ENCODE measurements at regions not wholly inside any gene's neighbourhood (a gene's known extent, or its start where the extent isn't known, plus 50 kb on each side); places are given as distances from the start of the nearest gene placed in this dataset.

GRCh38 chr4:136643416-136643815, 888.9 kb downstream of the PCDH18 start:
- no peak overlapping the region for H3K27ac Mint-ChIP-seq
- H3K27me3 Mint-ChIP-seq (ENCODE audit: low read depth) = no peaks in the 10 kb centered on the region
- no peak for DNase-seq
- H3K4me1 Mint-ChIP-seq (ENCODE audit: low read depth) = no peaks in the 10 kb centered on the region
- H3K36me3 Mint-ChIP-seq (ENCODE audit: insufficient read depth in 2 of 2) = peaks cover 0 to 2% of the 10 kb centered on the region in 2 donors
- H3K4me3 Mint-ChIP-seq = no peak overlapping the region
- H3K9me3 Mint-ChIP-seq = peaks cover 3 to 6% of the 10 kb centered on the region in 2 donors
- no peak for ATAC-seq (replicated peaks in 1 of 2)

GRCh38 chr4:136637071-136637777, 895.1 kb downstream of the PCDH18 start:
- no peak overlapping the region for H3K4me3 Mint-ChIP-seq
- DNase-seq = no peak
- peaks cover 3 to 5% of the 10 kb centered on the region in 2 donors for H3K9me3 Mint-ChIP-seq
- H3K27me3 Mint-ChIP-seq (ENCODE audit: low read depth) = no peaks in the 10 kb centered on the region
- ATAC-seq (replicated peaks in 1 of 2) = no peak
- no peak overlapping the region for H3K27ac Mint-ChIP-seq
- no peaks in the 10 kb centered on the region for H3K36me3 Mint-ChIP-seq (ENCODE audit: insufficient read depth in 2 of 2)
- no peaks in the 10 kb centered on the region for H3K4me1 Mint-ChIP-seq (ENCODE audit: low read depth)

- DNase-seq = no peak
- ATAC-seq (replicated peaks in 1 of 2) = no peak
- H3K4me1 Mint-ChIP-seq (ENCODE audit: low read depth) = no peaks in the 10 kb centered on the region
- no peaks in the 10 kb centered on the region for H3K27me3 Mint-ChIP-seq (ENCODE audit: low read depth)
- no peak overlapping the region for H3K4me3 Mint-ChIP-seq
- no peak overlapping the region for H3K27ac Mint-ChIP-seq
- H3K9me3 Mint-ChIP-seq = peaks cover 3 to 7% of the 10 kb centered on the region in 2 donors
- H3K36me3 Mint-ChIP-seq (ENCODE audit: insufficient read depth in 2 of 2) = no peaks in the 10 kb centered on the region
Observed at GRCh38 chr4:136636155-136636554, 896.1 kb downstream of the PCDH18 start.

- H3K4me3 Mint-ChIP-seq = no peak overlapping the region
- H3K4me1 Mint-ChIP-seq (ENCODE audit: low read depth) = no peaks in the 10 kb centered on the region
- ATAC-seq (replicated peaks in 1 of 2) (no peak), DNase-seq (no peak)
- no peaks in the 10 kb centered on the region for H3K27me3 Mint-ChIP-seq (ENCODE audit: low read depth)
- H3K27ac Mint-ChIP-seq = no peak overlapping the region
- peaks cover 3 to 7% of the 10 kb centered on the region in 2 donors for H3K9me3 Mint-ChIP-seq
- no peaks in the 10 kb centered on the region for H3K36me3 Mint-ChIP-seq (ENCODE audit: insufficient read depth in 2 of 2)
Observed at GRCh38 chr4:136634121-136634520, 898.2 kb downstream of the PCDH18 start.

GRCh38 chr4:136599890-136600289, 932.4 kb downstream of the PCDH18 start:
- DNase-seq (no peak), ATAC-seq (replicated peaks in 1 of 2) (no peak)
- Mint-ChIP-seq H3K4me3 (no peak overlapping the region), H3K9me3 (peaks cover 11 to 19% of the 10 kb centered on the region in 2 donors), H3K4me1 (ENCODE audit: low read depth) (no peaks in the 10 kb centered on the region), H3K36me3 (ENCODE audit: insufficient read depth in 2 of 2) (peaks cover 0 to 1% of the 10 kb centered on the region in 2 donors), H3K27ac (no peak overlapping the region), H3K27me3 (ENCODE audit: low read depth) (no peaks in the 10 kb centered on the region)

- Mint-ChIP-seq H3K27ac (no peak overlapping the region), H3K27me3 (ENCODE audit: low read depth) (no peaks in the 10 kb centered on the region), H3K4me3 (no peak overlapping the region), H3K4me1 (ENCODE audit: low read depth) (no peaks in the 10 kb centered on the region), H3K9me3 (peaks cover 3 to 5% of the 10 kb centered on the region in 2 donors), H3K36me3 (ENCODE audit: insufficient read depth in 2 of 2) (no peaks in the 10 kb centered on the region)
- DNase-seq (no peak), ATAC-seq (replicated peaks in 1 of 2) (no peak)
Observed at GRCh38 chr4:136590440-136590839, 941.9 kb downstream of the PCDH18 start.

- ATAC-seq (replicated peaks in 1 of 2) = no peak
- Mint-ChIP-seq H3K36me3 (ENCODE audit: insufficient read depth in 2 of 2) (no peaks in the 10 kb centered on the region), H3K4me3 (no peak overlapping the region), H3K9me3 (peaks cover 0 to 2% of the 10 kb centered on the region in 2 donors), H3K27me3 (ENCODE audit: low read depth) (no peaks in the 10 kb centered on the region), H3K4me1 (ENCODE audit: low read depth) (no peaks in the 10 kb centered on the region), H3K27ac (no peak overlapping the region)
- DNase-seq = no peak
Observed at GRCh38 chr4:136583567-136583966, 948.7 kb downstream of the PCDH18 start.

- H3K27ac Mint-ChIP-seq = no peak overlapping the region
Observed at GRCh38 chr4:136581119-136581518, 951.2 kb downstream of the PCDH18 start.

GRCh38 chr4:136575146-136575545, 957.1 kb downstream of the PCDH18 start:
- H3K4me1 Mint-ChIP-seq (ENCODE audit: low read depth) = no peaks in the 10 kb centered on the region
- H3K36me3 Mint-ChIP-seq (ENCODE audit: insufficient read depth in 2 of 2) = no peaks in the 10 kb centered on the region
- no peak for DNase-seq
- H3K4me3 Mint-ChIP-seq = no peak overlapping the region
- peaks cover 2 to 10% of the 10 kb centered on the region in 2 donors for H3K9me3 Mint-ChIP-seq
- H3K27me3 Mint-ChIP-seq (ENCODE audit: low read depth) = no peaks in the 10 kb centered on the region
- H3K27ac Mint-ChIP-seq = no peak overlapping the region
- ATAC-seq (replicated peaks in 1 of 2) = no peak

More at GRCh38 chr4:136581119-136581518, 951.2 kb downstream of the PCDH18 start:
- no peaks in the 10 kb centered on the region for H3K4me1 Mint-ChIP-seq (ENCODE audit: low read depth)
- H3K9me3 Mint-ChIP-seq = no peaks in the 10 kb centered on the region
- H3K27me3 Mint-ChIP-seq (ENCODE audit: low read depth) = no peaks in the 10 kb centered on the region
- DNase-seq = no peak
- no peak for ATAC-seq (replicated peaks in 1 of 2)
- H3K36me3 Mint-ChIP-seq (ENCODE audit: insufficient read depth in 2 of 2) = no peaks in the 10 kb centered on the region
- H3K4me3 Mint-ChIP-seq = no peak overlapping the region

- no peaks in the 10 kb centered on the region for H3K4me1 Mint-ChIP-seq (ENCODE audit: low read depth)
- no peak for ATAC-seq (replicated peaks in 1 of 2)
- H3K27ac Mint-ChIP-seq = no peak overlapping the region
- H3K27me3 Mint-ChIP-seq (ENCODE audit: low read depth) = no peaks in the 10 kb centered on the region
- H3K36me3 Mint-ChIP-seq (ENCODE audit: insufficient read depth in 2 of 2) = no peaks in the 10 kb centered on the region
- no peak overlapping the region for H3K4me3 Mint-ChIP-seq
- H3K9me3 Mint-ChIP-seq = peaks cover 2 to 10% of the 10 kb centered on the region in 2 donors
- DNase-seq = no peak
Observed at GRCh38 chr4:136573460-136573859, 958.8 kb downstream of the PCDH18 start.

- H3K27ac Mint-ChIP-seq = no peak overlapping the region
- no peaks in the 10 kb centered on the region for H3K4me1 Mint-ChIP-seq (ENCODE audit: low read depth)
- DNase-seq = no peak
- ATAC-seq (replicated peaks in 1 of 2) = no peak
- H3K4me3 Mint-ChIP-seq = peak overlapping the region in 1 of 2 donors; percentile 52
- no peaks in the 10 kb centered on the region for H3K27me3 Mint-ChIP-seq (ENCODE audit: low read depth)
- H3K9me3 Mint-ChIP-seq = peaks cover 2 to 10% of the 10 kb centered on the region in 2 donors
- no peaks in the 10 kb centered on the region for H3K36me3 Mint-ChIP-seq (ENCODE audit: insufficient read depth in 2 of 2)
Observed at GRCh38 chr4:136571315-136571714, 961.0 kb downstream of the PCDH18 start.

GRCh38 chr4:136562834-136563233, 969.5 kb downstream of the PCDH18 start:
- Mint-ChIP-seq H3K27ac (no peak overlapping the region), H3K36me3 (ENCODE audit: insufficient read depth in 2 of 2) (no peaks in the 10 kb centered on the region), H3K4me1 (ENCODE audit: low read depth) (no peaks in the 10 kb centered on the region)

GRCh38 chr4:136558940-136559494, 973.3 kb downstream of the PCDH18 start:
- no peak for ATAC-seq (replicated peaks in 1 of 2)

More at GRCh38 chr4:136562834-136563233, 969.5 kb downstream of the PCDH18 start:
- no peak overlapping the region for H3K4me3 Mint-ChIP-seq
- H3K9me3 Mint-ChIP-seq = no peaks in the 10 kb centered on the region
- ATAC-seq (replicated peaks in 1 of 2) = no peak
- no peak for DNase-seq
- H3K27me3 Mint-ChIP-seq (ENCODE audit: low read depth) = no peaks in the 10 kb centered on the region

GRCh38 chr4:136557396-136557795, 974.9 kb downstream of the PCDH18 start:
- no peak for ATAC-seq (replicated peaks in 1 of 2)

More at GRCh38 chr4:136558940-136559494, 973.3 kb downstream of the PCDH18 start:
- Mint-ChIP-seq H3K27me3 (ENCODE audit: low read depth) (no peaks in the 10 kb centered on the region), H3K9me3 (peaks cover 0 to 2% of the 10 kb centered on the region in 2 donors), H3K27ac (no peak overlapping the region), H3K36me3 (ENCODE audit: insufficient read depth in 2 of 2) (no peaks in the 10 kb centered on the region), H3K4me1 (ENCODE audit: low read depth) (no peaks in the 10 kb centered on the region), H3K4me3 (no peak overlapping the region)
- no peak for DNase-seq

More at GRCh38 chr4:136557396-136557795, 974.9 kb downstream of the PCDH18 start:
- Mint-ChIP-seq H3K27ac (no peak overlapping the region), H3K4me3 (no peak overlapping the region), H3K9me3 (peaks cover 0 to 2% of the 10 kb centered on the region in 2 donors), H3K36me3 (ENCODE audit: insufficient read depth in 2 of 2) (no peaks in the 10 kb centered on the region), H3K27me3 (ENCODE audit: low read depth) (no peaks in the 10 kb centered on the region), H3K4me1 (ENCODE audit: low read depth) (no peaks in the 10 kb centered on the region)
- no peak for DNase-seq
